SHP77 treated with DMSO at 0.1 percent for 48 hours (cell line): ENCODE measurements at regions not wholly inside any gene's neighbourhood (a gene's known extent, or its start where the extent isn't known, plus 50 kb on each side); places are given as distances from the start of the nearest gene placed in this dataset.

Source experiments
- DNase-seq: peaks from one replicate; lab custom pipeline; 2025; lab: John Stamatoyannopoulos, UW

- DNase-seq, result no peak
Observed at GRCh38 chr1:29970747-29971325, 734.5 kb downstream of the PTPRU start.

GRCh38 chr1:29969576-29969975 is 733.3 kb downstream of the PTPRU start:
- no peak for DNase-seq

- no peak for DNase-seq
Observed at GRCh38 chr1:29967261-29967660, 730.9 kb downstream of the PTPRU start.

GRCh38 chr1:29966526-29967045 is 730.3 kb downstream of the PTPRU start:
- no peak for DNase-seq

GRCh38 chr1:29964718-29965533 is 728.6 kb downstream of the PTPRU start:
- DNase-seq, result no peak

- no peak for DNase-seq
Observed at GRCh38 chr1:29963946-29964345, 727.6 kb downstream of the PTPRU start.

GRCh38 chr1:29962831-29963247 is 726.5 kb downstream of the PTPRU start:
- DNase-seq, result no peak

- DNase-seq, result no peak
Observed at GRCh38 chr1:29962336-29962735, 726.0 kb downstream of the PTPRU start.

GRCh38 chr1:29961293-29962059 is 725.2 kb downstream of the PTPRU start:
- no peak for DNase-seq

- no peak for DNase-seq
Observed at GRCh38 chr1:29960876-29961275, 724.6 kb downstream of the PTPRU start.

GRCh38 chr1:29960156-29960755 is 723.9 kb downstream of the PTPRU start:
- DNase-seq, result no peak

GRCh38 chr1:29959356-29959755 is 723.0 kb downstream of the PTPRU start:
- DNase-seq, result no peak

- no peak for DNase-seq
Observed at GRCh38 chr1:29958271-29958670, 721.9 kb downstream of the PTPRU start.

GRCh38 chr1:29956349-29957030 is 720.2 kb downstream of the PTPRU start:
- no peak for DNase-seq

- no peak for DNase-seq
Observed at GRCh38 chr1:29954591-29954990, 718.3 kb downstream of the PTPRU start.

- DNase-seq, result no peak
Observed at GRCh38 chr1:29953961-29954360, 717.6 kb downstream of the PTPRU start.

GRCh38 chr1:29949676-29950075 is 713.4 kb downstream of the PTPRU start:
- DNase-seq, result no peak

GRCh38 chr1:29948581-29948980 is 712.3 kb downstream of the PTPRU start:
- no peak for DNase-seq

- DNase-seq, result no peak
Observed at GRCh38 chr1:29946057-29946456, 709.7 kb downstream of the PTPRU start.

GRCh38 chr1:29945426-29945825 is 709.1 kb downstream of the PTPRU start:
- DNase-seq, result no peak

- no peak for DNase-seq
Observed at GRCh38 chr1:29944253-29944905, 708.1 kb downstream of the PTPRU start.
